ENCODE measurements at regions not wholly inside any gene's neighbourhood (a gene's known extent, or its start where the extent isn't known, plus 50 kb on each side); places are given as distances from the start of the nearest gene placed in this dataset.

- Histone ChIP-seq H3K79me2 (ENCODE audit: insufficient read depth, low read length) (no peaks in the 10 kb centered on the region), H3K9me2 (replicated peaks; ENCODE audit: insufficient read depth, low read length) (no peaks in the 10 kb centered on the region), H3K9ac (ENCODE audit: low read length) (no peak overlapping the region), H3F3A (ENCODE audit: insufficient read depth) (no peaks in the 10 kb centered on the region), H2AFZ (ENCODE audit: low read depth, low read length, severe bottlenecking) (no peak overlapping the region), H3K9me3 (ENCODE audit: insufficient read depth, low read length) (no peaks in the 10 kb centered on the region), H4K20me1 (ENCODE audit: low read depth, low read length) (no peaks in the 10 kb centered on the region), H3K27ac (ENCODE audit: low read depth, low read length) (no peak overlapping the region), H3K4me3 (ENCODE audit: insufficient read depth, low read length, poor library complexity, severe bottlenecking) (no peak overlapping the region), H3K27me3 (ENCODE audit: low read length) (no peaks in the 10 kb centered on the region), H3K4me2 (ENCODE audit: low read depth, low read length, poor library complexity, severe bottlenecking) (no peak overlapping the region), H3K36me3 (ENCODE audit: low read length) (no peaks in the 10 kb centered on the region)
- TF ChIP-seq EZH2phosphoT487 (conservative IDR thresholded peaks at IDR 0.05; ENCODE audit: low read length) = no peak
Observed at GRCh38 chr20:6906871-6907270, 139.4 kb downstream of the BMP2 start.

DNA sequence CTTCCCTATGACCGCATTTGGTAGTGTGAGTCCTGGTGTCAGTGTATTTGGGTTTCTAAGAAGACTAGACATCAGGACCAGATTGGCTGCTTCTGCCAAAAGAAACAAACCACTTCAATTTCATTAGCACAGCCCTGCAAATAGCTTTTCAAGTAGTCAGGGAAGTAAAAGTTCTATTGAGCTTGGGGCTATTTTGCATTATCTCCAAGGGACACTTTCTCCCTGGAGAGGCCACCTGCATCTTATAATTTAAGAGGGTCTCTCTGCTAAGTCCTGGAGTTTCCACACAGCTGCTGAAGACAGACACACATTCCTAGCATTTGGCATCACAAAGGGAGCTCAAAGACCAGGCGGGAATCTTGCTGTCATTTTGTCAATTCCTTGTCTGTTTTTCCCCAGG, 141.2 kb downstream of the BMP2 start:
- TF ChIP-seq EZH2phosphoT487 (conservative IDR thresholded peaks at IDR 0.05; ENCODE audit: low read length) = no peak
- TF ChIP-seq, protein P1, sequence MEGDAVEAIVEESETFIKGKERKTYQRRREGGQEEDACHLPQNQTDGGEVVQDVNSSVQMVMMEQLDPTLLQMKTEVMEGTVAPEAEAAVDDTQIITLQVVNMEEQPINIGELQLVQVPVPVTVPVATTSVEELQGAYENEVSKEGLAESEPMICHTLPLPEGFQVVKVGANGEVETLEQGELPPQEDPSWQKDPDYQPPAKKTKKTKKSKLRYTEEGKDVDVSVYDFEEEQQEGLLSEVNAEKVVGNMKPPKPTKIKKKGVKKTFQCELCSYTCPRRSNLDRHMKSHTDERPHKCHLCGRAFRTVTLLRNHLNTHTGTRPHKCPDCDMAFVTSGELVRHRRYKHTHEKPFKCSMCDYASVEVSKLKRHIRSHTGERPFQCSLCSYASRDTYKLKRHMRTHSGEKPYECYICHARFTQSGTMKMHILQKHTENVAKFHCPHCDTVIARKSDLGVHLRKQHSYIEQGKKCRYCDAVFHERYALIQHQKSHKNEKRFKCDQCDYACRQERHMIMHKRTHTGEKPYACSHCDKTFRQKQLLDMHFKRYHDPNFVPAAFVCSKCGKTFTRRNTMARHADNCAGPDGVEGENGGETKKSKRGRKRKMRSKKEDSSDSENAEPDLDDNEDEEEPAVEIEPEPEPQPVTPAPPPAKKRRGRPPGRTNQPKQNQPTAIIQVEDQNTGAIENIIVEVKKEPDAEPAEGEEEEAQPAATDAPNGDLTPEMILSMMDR (IDR thresholded peaks at IDR 0.05; ENCODE audit: insufficient read depth, low read length, poor library complexity, severe bottlenecking) = no peak
- H3K9ac ChIP-seq (ENCODE audit: low read length) = no peak overlapping the region
- H2AFZ ChIP-seq (ENCODE audit: low read depth, low read length, severe bottlenecking) = no peak overlapping the region
- no peak overlapping the region for H3K4me3 ChIP-seq (ENCODE audit: insufficient read depth, low read length, poor library complexity, severe bottlenecking)
- H3K36me3 ChIP-seq (ENCODE audit: low read length) = no peaks in the 10 kb centered on the region
- no peaks in the 10 kb centered on the region for H3F3A ChIP-seq (ENCODE audit: insufficient read depth)
- no peaks in the 10 kb centered on the region for H4K20me1 ChIP-seq (ENCODE audit: low read depth, low read length)
- H3K79me2 ChIP-seq (ENCODE audit: insufficient read depth, low read length) = no peaks in the 10 kb centered on the region
- no peaks in the 10 kb centered on the region for H3K27me3 ChIP-seq (ENCODE audit: low read length)
- H3K9me2 ChIP-seq (replicated peaks; ENCODE audit: insufficient read depth, low read length) = no peaks in the 10 kb centered on the region
- H3K9me3 ChIP-seq (ENCODE audit: insufficient read depth, low read length) = no peaks in the 10 kb centered on the region
- H3K27ac ChIP-seq (ENCODE audit: low read depth, low read length) = no peak overlapping the region
- no peak overlapping the region for H3K4me2 ChIP-seq (ENCODE audit: low read depth, low read length, poor library complexity, severe bottlenecking)

GRCh38 chr20:6909608-6910007, 142.1 kb downstream of the BMP2 start:
- H3K79me2 ChIP-seq (ENCODE audit: insufficient read depth, low read length) = no peaks in the 10 kb centered on the region
- H3K4me3 ChIP-seq (ENCODE audit: insufficient read depth, low read length, poor library complexity, severe bottlenecking) = no peak overlapping the region
- no peaks in the 10 kb centered on the region for H3K27me3 ChIP-seq (ENCODE audit: low read length)
- H3K9me2 ChIP-seq (replicated peaks; ENCODE audit: insufficient read depth, low read length) = no peaks in the 10 kb centered on the region
- no peak overlapping the region for H3K4me2 ChIP-seq (ENCODE audit: low read depth, low read length, poor library complexity, severe bottlenecking)
- TF ChIP-seq, protein P1 (IDR thresholded peaks at IDR 0.05; ENCODE audit: insufficient read depth, low read length, poor library complexity, severe bottlenecking) = no peak
- TF ChIP-seq EZH2phosphoT487 (conservative IDR thresholded peaks at IDR 0.05; ENCODE audit: low read length) = no peak
- no peaks in the 10 kb centered on the region for H4K20me1 ChIP-seq (ENCODE audit: low read depth, low read length)
- no peaks in the 10 kb centered on the region for H3F3A ChIP-seq (ENCODE audit: insufficient read depth)
- H3K9me3 ChIP-seq (ENCODE audit: insufficient read depth, low read length) = no peaks in the 10 kb centered on the region
- no peak overlapping the region for H3K9ac ChIP-seq (ENCODE audit: low read length)
- H2AFZ ChIP-seq (ENCODE audit: low read depth, low read length, severe bottlenecking) = no peak overlapping the region
- no peak overlapping the region for H3K27ac ChIP-seq (ENCODE audit: low read depth, low read length)
- H3K36me3 ChIP-seq (ENCODE audit: low read length) = no peaks in the 10 kb centered on the region

DNA sequence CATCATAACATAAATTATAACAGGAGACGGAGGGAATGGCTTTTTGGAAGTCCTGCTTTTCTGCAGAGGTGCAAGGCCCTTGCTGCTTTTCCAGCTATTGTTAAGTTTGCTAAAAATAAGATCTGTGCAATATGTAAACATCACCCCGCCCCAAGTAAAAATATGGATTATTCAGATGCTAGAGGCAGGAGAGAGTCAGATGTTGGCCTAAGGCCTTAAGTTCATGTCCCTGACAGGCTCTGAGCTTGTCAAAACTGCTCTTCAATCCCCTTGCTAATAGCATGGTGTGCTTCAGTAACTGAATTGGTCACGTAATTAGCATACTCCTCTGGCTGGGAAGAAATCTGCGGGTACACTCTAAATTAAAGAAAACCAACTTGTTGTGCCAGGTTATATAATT, 147.5 kb downstream of the BMP2 start:
- H2AFZ ChIP-seq (ENCODE audit: low read depth, low read length, severe bottlenecking) = no peak overlapping the region
- no peaks in the 10 kb centered on the region for H3K9me2 ChIP-seq (replicated peaks; ENCODE audit: insufficient read depth, low read length)
- no peak overlapping the region for H3K4me3 ChIP-seq (ENCODE audit: insufficient read depth, low read length, poor library complexity, severe bottlenecking)
- H3K36me3 ChIP-seq (ENCODE audit: low read length) = no peaks in the 10 kb centered on the region
- H3K9ac ChIP-seq (ENCODE audit: low read length) = no peak overlapping the region
- H3K4me2 ChIP-seq (ENCODE audit: low read depth, low read length, poor library complexity, severe bottlenecking) = no peak overlapping the region
- no peaks in the 10 kb centered on the region for H4K20me1 ChIP-seq (ENCODE audit: low read depth, low read length)
- no peaks in the 10 kb centered on the region for H3K9me3 ChIP-seq (ENCODE audit: insufficient read depth, low read length)
- H3K79me2 ChIP-seq (ENCODE audit: insufficient read depth, low read length) = no peaks in the 10 kb centered on the region
- no peaks in the 10 kb centered on the region for H3K27me3 ChIP-seq (ENCODE audit: low read length)
- H3K27ac ChIP-seq (ENCODE audit: low read depth, low read length) = no peak overlapping the region
- H3F3A ChIP-seq (ENCODE audit: insufficient read depth) = no peaks in the 10 kb centered on the region
- TF ChIP-seq, protein P1 (IDR thresholded peaks at IDR 0.05; ENCODE audit: insufficient read depth, low read length, poor library complexity, severe bottlenecking) = no peak
- TF ChIP-seq EZH2phosphoT487 (conservative IDR thresholded peaks at IDR 0.05; ENCODE audit: low read length) = no peak
